WERI-Rb-1 (cell line): ENCODE measurements at regions not wholly inside any gene's neighbourhood (a gene's known extent, or its start where the extent isn't known, plus 50 kb on each side); places are given as distances from the start of the nearest gene placed in this dataset.

Experiments used
- DNase-seq: peaks from one replicate; pipeline ENCODE4 v3.0.0-alpha.2; 2020
- H3K27ac ChIP-seq: fragments of 250-450 bp; sonication (Bioruptor Pico); 2 replicates; pipeline ENCODE4 v1.5.1; 2020; ENCODE audit warnings: mild to moderate bottlenecking, moderate library complexity
- H3K27me3 ChIP-seq: fragments of 250-450 bp; sonication (Bioruptor Pico); 2 replicates; pipeline ENCODE4 v1.5.1; 2021; ENCODE audit warnings: mild to moderate bottlenecking, low read depth, moderate library complexity; ENCODE audit not compliant: insufficient read depth, severe bottlenecking
- H3K36me3 ChIP-seq: fragments of 250-450 bp; sonication (Bioruptor Pico); 2 replicates; pipeline ENCODE4 v1.5.1; 2020; ENCODE audit warnings: mild to moderate bottlenecking, moderate library complexity
- H3K4me3 ChIP-seq: 2 replicates; pipeline ENCODE4 v1.5.1; 2011; ENCODE audit warnings: low read depth, mild to moderate bottlenecking, control low read depth, low read length
- H3K9me3 ChIP-seq: fragments of 250-450 bp; sonication (Bioruptor Pico); 2 replicates; pipeline ENCODE4 v1.5.1; 2021; ENCODE audit warnings: mild to moderate bottlenecking, moderate library complexity; ENCODE audit not compliant: severe bottlenecking
- TF ChIP-seq, protein P1 (sequence below): IDR thresholded peaks from 2 replicates; pipeline ENCODE4 v1.5.1; 2011; ENCODE audit warnings: low read depth, mild to moderate bottlenecking, control low read depth, inconsistent platforms, low read length

GRCh38 chr17:70661342-70662222 is 492.2 kb downstream of the KCNJ2 start:
- Histone ChIP-seq H3K9me3 (no peaks in the 10 kb centered on the region), H3K27ac (no peak overlapping the region), H3K27me3 (no peaks in the 10 kb centered on the region), H3K36me3 (no peaks in the 10 kb centered on the region), H3K4me3 (no peak overlapping the region)
- no peak for DNase-seq
- TF ChIP-seq, protein P1, sequence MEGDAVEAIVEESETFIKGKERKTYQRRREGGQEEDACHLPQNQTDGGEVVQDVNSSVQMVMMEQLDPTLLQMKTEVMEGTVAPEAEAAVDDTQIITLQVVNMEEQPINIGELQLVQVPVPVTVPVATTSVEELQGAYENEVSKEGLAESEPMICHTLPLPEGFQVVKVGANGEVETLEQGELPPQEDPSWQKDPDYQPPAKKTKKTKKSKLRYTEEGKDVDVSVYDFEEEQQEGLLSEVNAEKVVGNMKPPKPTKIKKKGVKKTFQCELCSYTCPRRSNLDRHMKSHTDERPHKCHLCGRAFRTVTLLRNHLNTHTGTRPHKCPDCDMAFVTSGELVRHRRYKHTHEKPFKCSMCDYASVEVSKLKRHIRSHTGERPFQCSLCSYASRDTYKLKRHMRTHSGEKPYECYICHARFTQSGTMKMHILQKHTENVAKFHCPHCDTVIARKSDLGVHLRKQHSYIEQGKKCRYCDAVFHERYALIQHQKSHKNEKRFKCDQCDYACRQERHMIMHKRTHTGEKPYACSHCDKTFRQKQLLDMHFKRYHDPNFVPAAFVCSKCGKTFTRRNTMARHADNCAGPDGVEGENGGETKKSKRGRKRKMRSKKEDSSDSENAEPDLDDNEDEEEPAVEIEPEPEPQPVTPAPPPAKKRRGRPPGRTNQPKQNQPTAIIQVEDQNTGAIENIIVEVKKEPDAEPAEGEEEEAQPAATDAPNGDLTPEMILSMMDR = no peak

GRCh38 chr17:70668276-70668937 is 499.1 kb downstream of the KCNJ2 start:
- DNase-seq = no peak
- H3K4me3 ChIP-seq = no peak overlapping the region
- H3K9me3 ChIP-seq = no peaks in the 10 kb centered on the region
- no peaks in the 10 kb centered on the region for H3K27me3 ChIP-seq
- no peak overlapping the region for H3K27ac ChIP-seq
- H3K36me3 ChIP-seq = no peaks in the 10 kb centered on the region
- TF ChIP-seq, protein P1 = no peak

DNA sequence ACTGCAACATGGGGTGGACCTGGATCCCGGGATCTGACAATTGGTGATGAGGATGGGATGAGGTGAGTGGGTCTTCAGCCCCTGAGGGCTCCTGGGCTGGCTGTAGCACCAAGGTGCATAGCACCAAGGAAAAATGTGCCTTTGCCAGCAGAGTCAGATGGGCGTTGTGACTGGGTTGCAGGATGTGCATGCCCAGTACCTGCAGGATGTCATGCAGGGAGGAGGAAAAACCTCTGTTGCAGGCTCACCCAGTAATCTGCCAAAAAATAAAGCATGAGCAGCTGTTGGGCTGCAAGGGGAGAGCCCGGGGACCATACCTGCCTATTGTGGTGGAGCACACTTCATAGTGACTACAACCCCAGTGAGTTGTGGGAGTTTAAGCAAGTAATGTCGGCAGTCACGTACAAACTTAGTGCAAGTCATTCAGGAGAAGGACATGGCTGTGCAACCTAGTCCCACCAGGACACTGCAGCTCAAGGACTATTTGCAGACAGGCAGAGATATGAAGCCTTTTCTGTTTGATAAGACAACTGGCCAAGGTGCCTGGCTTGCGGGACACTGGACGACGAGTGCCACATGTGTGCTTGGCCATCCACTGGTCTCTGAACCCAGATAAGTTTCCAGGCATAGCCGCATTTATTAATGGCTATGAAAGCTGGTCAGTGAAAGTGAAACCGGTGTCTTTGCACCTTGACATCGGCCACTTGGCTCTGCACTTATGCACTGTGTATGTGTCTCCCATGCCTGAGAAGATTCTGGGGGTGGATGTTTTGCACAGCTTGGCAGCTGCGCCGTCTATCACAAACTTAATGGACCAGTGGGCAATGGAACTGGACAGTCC is 499.8 kb downstream of the KCNJ2 start:
- no peak for DNase-seq
- Histone ChIP-seq H3K27me3 (no peaks in the 10 kb centered on the region), H3K9me3 (no peaks in the 10 kb centered on the region), H3K27ac (no peak overlapping the region), H3K36me3 (no peaks in the 10 kb centered on the region), H3K4me3 (no peak overlapping the region)
- TF ChIP-seq, protein P1 = no peak

- Histone ChIP-seq H3K27me3 (no peaks in the 10 kb centered on the region), H3K9me3 (no peaks in the 10 kb centered on the region), H3K36me3 (no peaks in the 10 kb centered on the region), H3K27ac (no peak overlapping the region), H3K4me3 (no peak overlapping the region)
- no peak for DNase-seq
- TF ChIP-seq, protein P1 = no peak
Measured at GRCh38 chr17:70674061-70674460, 504.7 kb downstream of the KCNJ2 start.

- Histone ChIP-seq H3K27ac (no peak overlapping the region), H3K9me3 (no peaks in the 10 kb centered on the region), H3K4me3 (no peak overlapping the region), H3K27me3 (no peaks in the 10 kb centered on the region), H3K36me3 (no peaks in the 10 kb centered on the region)
- TF ChIP-seq, protein P1 = no peak
- DNase-seq = no peak
Measured at GRCh38 chr17:70675070-70675590, 505.8 kb downstream of the KCNJ2 start.
